Stimulated activated CD4-positive, alpha-beta T cell treated with anti-CD3 and anti-CD28 coated beads, Interleukin-4, amount 100 ng/mL, for 48 hours (primary cell): ENCODE measurements at regions not wholly inside any gene's neighbourhood (a gene's known extent, or its start where the extent isn't known, plus 50 kb on each side); places are given as distances from the start of the nearest gene placed in this dataset.

Experiments
- DNase-seq, 2 donors: peaks; one replicate each; pipeline ENCODE4 v3.0.0-alpha.2; 2020; ENCODE audit warnings: low read depth in 2 of 2

DNA sequence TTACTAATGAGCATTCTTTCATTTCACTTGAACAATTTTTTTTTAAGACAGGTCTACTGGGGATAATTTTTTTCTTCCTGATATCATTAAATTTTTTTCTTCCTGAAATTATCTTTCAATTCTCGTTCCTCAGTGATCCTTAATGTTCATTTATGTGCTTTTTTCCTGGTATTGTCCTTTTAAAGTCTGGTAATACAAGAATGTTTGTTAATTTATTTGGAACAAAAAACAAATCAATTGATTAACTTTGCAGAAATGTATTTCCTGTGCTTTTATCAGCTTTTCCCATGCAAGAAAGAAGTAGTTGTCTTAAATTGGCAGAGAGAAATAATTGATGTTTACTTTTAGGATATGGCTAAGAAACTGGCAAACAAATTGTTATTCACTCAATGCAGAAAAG lies 945.4 kb upstream of the MIR17HG start:
- no peak for DNase-seq

DNA sequence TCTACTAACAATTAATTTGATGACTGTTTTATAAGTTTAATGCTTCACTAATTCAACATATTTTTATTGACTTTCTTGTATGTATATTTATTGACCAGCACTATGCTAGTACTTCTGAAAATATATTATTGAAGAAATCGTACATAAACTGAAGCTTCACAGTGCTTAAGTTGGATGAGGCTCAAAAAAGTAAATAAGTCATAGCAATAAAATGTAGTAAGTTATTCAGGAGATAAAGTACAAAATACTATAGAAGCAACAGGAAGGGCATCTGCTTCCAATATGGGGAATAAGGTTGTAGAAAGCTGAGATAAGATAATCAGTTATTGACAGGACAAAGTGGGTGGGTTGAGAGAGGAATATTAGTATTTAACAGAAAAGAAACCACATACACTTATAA lies 944.9 kb upstream of the MIR17HG start:
- DNase-seq: no peak

GRCh38 chr13:90403330-90404082 lies 944.0 kb upstream of the MIR17HG start:
- no peak for DNase-seq

GRCh38 chr13:90405301-90405700 lies 942.2 kb upstream of the MIR17HG start:
- no peak for DNase-seq

- DNase-seq: no peak
These were observed 934.5 kb upstream of the MIR17HG start for GRCh38 chr13:90412980-90413379.

DNA sequence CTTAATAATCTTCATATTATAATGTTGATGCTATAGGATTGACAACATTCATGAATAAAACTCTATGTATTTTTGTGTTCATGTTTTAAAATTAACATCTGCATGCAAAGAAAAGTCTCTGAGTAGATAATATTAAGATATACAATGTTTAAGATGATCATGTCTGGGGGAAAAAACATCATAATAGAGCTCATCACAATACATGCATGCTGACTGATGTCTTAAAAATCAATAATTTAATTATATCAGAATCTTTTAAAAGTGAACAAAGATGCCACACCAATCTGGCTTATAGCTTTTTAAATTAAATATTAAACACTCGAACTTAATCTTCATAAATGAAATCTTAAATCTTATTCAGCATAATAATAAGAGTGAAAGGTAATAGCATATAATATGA lies 933.9 kb upstream of the MIR17HG start:
- no peak for DNase-seq

DNA sequence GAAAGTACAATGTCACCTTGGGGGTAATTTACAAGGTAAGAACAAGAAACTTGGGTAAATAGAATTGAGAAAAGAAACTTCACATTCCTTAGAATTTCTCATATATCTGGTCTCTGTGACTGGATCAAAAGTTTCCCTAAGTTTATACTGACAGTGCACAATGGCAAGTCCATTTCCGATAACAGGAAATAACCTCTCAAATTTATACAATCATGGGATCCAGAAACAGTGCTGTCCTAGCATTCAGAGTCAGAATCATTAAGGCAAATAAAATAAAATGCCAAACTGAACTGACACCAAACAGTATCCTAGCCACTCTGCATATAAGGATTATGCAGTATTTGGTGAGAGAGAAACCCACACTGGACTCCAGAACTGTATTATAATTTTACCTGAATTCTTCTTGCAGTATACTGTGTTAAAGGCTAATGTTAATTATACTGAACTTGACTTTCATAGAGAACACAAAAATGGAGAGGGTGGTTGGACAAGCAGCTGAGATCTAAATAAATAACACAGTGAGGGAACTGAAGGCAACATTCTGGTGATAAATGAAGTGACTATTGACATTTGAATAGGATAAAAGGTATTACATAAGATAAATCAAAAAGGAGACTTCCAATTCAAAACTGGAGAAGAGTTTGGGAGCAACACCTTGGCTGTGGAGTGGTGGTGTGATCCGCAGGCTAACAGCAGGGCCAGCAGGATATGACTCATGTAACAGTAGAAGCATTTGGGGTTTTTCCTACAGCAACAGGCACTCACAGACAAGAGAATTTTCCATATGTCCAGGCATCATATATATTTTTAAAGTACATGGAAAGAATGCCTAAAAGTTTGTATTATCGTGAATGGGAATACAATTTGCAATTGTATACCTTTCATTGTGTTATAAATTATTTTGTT lies 932.5 kb upstream of the MIR17HG start:
- DNase-seq: no peak

GRCh38 chr13:90415902-90416301 lies 931.6 kb upstream of the MIR17HG start:
- DNase-seq: no peak

DNA sequence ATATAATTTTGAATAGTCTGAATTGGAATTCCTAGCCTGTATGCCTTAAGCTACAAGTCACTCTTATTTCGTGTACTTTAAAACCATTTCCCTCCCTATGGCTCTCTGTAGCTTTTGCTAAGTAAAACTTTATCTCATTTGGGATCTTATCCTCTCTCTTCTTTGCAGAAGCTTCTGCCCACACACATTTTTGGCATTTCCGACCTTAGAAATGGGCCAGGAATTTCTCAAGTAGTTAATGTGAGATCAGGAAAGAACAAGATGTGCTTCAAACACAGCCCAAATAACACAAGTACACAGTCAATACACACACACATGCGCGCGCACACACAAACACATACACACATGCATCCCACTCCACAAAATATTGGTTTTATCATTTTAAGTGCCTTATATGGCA lies 931.0 kb upstream of the MIR17HG start:
- DNase-seq: no peak

GRCh38 chr13:90416938-90417337 lies 930.5 kb upstream of the MIR17HG start:
- no peak for DNase-seq

GRCh38 chr13:90420683-90421082 lies 926.8 kb upstream of the MIR17HG start:
- DNase-seq: no peak

- no peak for DNase-seq
These were observed 919.9 kb upstream of the MIR17HG start for GRCh38 chr13:90427322-90428272.

- DNase-seq: no peak
These were observed 918.8 kb upstream of the MIR17HG start for GRCh38 chr13:90428522-90429210.

DNA sequence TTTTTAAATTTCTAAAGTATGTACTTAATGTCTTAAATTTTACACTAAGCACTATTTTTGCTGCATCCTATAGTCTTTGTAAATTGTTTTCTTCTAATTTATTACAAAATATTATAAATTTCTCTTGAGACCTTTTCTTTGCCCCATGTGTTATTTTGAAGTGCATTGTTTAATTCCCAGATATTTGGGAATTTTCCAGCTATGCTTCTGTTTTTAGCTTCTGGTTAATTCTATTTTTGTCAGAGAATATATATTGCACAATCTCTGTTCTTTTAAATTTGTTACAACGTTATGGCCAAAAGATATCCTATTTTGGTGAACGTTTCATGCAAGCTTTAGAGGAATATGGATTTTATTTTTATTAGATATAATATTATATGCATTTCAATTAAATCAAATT lies 917.4 kb upstream of the MIR17HG start:
- no peak for DNase-seq

DNA sequence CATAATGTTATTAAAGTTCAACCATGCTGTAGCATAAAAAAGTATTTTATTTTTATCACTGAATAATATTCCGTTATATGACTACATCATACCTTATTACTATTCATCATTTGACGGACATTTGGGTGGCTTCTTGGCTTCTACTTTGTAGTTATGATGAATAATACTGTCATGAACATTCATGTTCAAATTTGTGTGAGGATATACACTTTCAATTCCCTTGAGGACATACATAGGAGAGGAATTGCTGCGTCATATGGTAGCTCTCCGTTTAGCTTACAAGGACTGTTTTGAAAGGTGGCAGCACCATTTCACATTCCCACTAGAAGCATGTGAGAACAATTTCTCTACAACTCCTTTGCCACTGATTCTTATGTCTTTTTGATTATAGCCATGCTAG lies 910.8 kb upstream of the MIR17HG start:
- no peak for DNase-seq

GRCh38 chr13:90438576-90438975 lies 908.9 kb upstream of the MIR17HG start:
- no peak for DNase-seq

GRCh38 chr13:90443268-90443667 lies 904.2 kb upstream of the MIR17HG start:
- DNase-seq: no peak

DNA sequence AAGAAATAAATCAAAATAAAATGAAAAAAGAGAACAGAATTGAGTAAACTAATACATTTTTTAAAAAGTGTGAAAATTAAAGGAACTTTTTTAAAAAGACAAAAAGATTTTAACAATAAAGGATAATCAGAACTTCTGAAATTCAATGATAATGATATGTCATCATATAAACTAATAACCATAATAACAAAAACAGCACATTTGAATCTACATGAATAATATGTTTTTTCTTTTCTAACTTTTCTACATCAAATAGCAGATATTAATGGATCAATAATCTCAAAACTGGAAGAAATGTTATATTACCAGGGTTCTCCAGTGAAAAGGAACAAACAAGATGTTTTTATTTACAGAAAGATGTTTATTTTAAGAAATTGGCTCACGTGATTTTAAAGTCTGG lies 903.3 kb upstream of the MIR17HG start:
- DNase-seq: no peak

DNA sequence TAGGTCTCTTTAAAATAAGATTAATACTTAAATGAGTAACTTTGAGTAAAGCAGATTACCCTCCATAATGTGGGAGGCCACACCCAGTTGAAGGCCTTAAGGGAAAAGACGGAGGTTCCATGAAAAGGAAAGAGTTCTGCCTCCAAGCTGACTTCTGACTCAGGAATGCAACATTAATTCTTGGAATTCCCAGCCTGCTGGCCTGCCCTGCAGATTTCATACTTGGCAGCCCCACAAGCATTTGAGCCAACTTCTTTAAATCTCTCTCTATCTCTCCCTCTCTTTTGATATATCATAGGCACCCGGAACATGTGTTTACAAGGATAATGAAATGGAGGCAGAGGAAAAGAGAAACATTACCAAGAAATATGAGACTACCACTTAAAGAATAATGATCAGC lies 902.3 kb upstream of the MIR17HG start:
- no peak for DNase-seq

DNA sequence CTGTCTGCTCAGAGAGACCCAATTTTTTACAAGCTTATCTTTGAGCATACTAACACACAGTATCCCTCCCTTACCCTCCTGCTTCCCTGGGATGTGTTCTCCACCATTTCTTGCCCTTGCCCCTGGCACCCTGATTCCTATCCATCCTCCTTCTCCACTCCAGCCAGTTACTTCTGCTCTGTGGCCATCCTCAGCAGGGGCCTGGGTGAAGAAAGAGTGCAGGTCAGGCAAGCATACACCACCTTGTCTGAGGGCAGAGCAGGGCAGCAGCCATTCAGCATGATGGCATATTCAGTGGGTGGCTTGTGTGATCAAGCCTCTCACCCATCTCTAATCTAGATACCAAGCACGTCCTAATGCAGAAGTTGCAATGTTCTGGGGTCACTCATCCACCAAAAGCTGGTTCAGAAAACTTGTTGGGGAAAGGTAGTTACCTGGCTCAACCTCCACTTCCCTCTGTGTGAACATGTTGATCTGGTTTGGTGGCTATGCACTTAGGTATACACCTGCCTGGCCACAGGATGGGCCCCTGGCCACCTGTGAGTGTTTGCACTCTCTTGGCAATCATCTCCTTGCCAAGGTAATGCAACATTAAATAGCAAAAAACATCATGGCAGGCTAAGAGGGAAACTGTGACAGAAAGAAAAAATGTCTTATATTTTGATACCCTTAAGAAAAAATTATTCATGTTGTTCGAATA lies 900.3 kb upstream of the MIR17HG start:
- no peak for DNase-seq

DNA sequence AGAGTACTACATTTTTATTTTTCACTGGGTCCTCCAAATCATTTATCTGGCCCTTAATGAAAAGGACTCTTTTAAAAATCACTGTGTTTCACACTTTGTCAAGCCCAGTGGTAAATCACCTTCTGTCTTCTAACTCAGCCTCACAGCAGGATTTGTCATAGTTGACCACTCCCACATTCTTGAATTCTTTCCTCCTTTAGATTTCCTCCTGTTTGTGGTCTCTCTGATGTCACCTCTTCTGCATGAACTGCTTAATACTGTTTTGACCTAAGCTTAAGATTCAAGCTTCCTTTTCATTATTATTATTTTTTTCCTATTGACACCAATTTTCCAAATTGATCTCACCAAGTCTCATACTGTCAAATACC lies 899.8 kb upstream of the MIR17HG start:
- no peak for DNase-seq
